DND-41 (cell line): ENCODE measurements at regions not wholly inside any gene's neighbourhood (a gene's known extent, or its start where the extent isn't known, plus 50 kb on each side); places are given as distances from the start of the nearest gene placed in this dataset.

Source experiments
- ATAC-seq: fragments of 200-7000 bp; cut with Tn5 transposase; 3 replicates; pipeline ENCODE4 v1.9.1; 2021; ENCODE audit warnings: low read depth; ENCODE audit not compliant: insufficient read depth
- DNase-seq: peaks from one replicate; pipeline ENCODE4 v3.0.0-alpha.2; 2020
- H2AFZ ChIP-seq: 2 replicates; pipeline ENCODE4 v1.6.0; 2012; ENCODE audit warnings: low read depth, low read length
- H3K27ac ChIP-seq: 2 replicates; pipeline ENCODE4 v1.5.1; 2012; ENCODE audit warnings: low read length, inconsistent platforms
- H3K27me3 ChIP-seq: fragments of 200-600 bp; sonication (generic); 2 replicates; pipeline ENCODE4 v1.6.0; 2012; ENCODE audit warnings: low read length, mild to moderate bottlenecking, inconsistent platforms; ENCODE audit not compliant: insufficient read depth, poor library complexity
- H3K36me3 ChIP-seq: 2 replicates; pipeline ENCODE4 v1.5.1; 2012; ENCODE audit warnings: low read length, inconsistent platforms; ENCODE audit not compliant: insufficient read depth
- H3K4me1 ChIP-seq: 2 replicates; pipeline ENCODE4 v1.5.1; 2012; ENCODE audit warnings: mild to moderate bottlenecking, low read length; ENCODE audit not compliant: insufficient read depth
- H3K4me2 ChIP-seq: 2 replicates; pipeline ENCODE4 v1.6.0; 2012; ENCODE audit warnings: mild to moderate bottlenecking, moderate library complexity, low read length, inconsistent platforms; ENCODE audit not compliant: insufficient read depth
- H3K4me3 ChIP-seq, 2 experiments: fragments of 200-600 bp in 1 of 2; shearing (Covaris generic) in 1 of 2; 2 replicates each; pipeline ENCODE4 v1.5.1; 2012 to 2016; ENCODE audit warnings: inconsistent platforms in 2 of 2, low read length in 2 of 2, mild to moderate bottlenecking in 2 of 2, low read depth in 1 of 2, moderate library complexity in 1 of 2
- H3K79me2 ChIP-seq: 2 replicates; pipeline ENCODE4 v1.6.0; 2012; ENCODE audit warnings: low read length, inconsistent platforms; ENCODE audit not compliant: insufficient read depth
- H3K9ac ChIP-seq: 2 replicates; pipeline ENCODE4 v1.6.0; 2012; ENCODE audit warnings: low read depth, mild to moderate bottlenecking, inconsistent platforms, low read length, moderate library complexity
- H3K9me3 ChIP-seq: 2 replicates; pipeline ENCODE4 v1.5.1; 2012; ENCODE audit warnings: low read length, moderate library complexity, mild to moderate bottlenecking, inconsistent platforms; ENCODE audit not compliant: insufficient read depth, severe bottlenecking
- H4K20me1 ChIP-seq: 2 replicates; pipeline ENCODE4 v1.6.0; 2012; ENCODE audit warnings: low read length; ENCODE audit not compliant: insufficient read depth
- EZH2 ChIP-seq: IDR thresholded peaks from 3 replicates; pipeline ENCODE4 v1.6.1; 2012; ENCODE audit warnings: borderline replicate concordance, low read depth, mild to moderate bottlenecking, moderate library complexity, low read length, inconsistent platforms; ENCODE audit not compliant: severe bottlenecking
- TF ChIP-seq, protein P1 (sequence below): IDR thresholded peaks from 2 replicates; pipeline ENCODE4 v1.5.1; 2012; ENCODE audit warnings: borderline replicate concordance, low read length, moderate library complexity, mild to moderate bottlenecking; ENCODE audit not compliant: poor library complexity, severe bottlenecking; ENCODE audit errors: extremely low read depth

DNA sequence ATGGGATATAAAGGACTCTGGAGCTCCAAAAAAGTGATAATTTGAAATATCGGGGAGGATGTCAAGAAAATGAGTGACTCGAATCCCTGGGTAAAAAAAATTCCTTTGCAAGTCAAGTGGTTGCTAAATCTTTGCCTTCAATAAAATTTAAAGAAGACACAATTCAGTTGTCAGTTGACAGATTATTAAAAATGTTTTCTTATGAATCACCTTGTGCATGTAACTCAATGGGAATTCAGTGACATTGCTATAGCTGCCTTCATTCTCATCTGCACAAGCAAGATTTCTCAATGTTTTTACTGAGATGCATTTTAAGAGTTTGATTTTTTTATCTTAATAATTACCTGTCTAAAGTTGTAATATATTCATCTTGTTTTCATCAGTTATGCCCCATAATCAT is 264.0 kb upstream of the IL12A start:
- DNase-seq = no peak
- no peak for TF ChIP-seq EZH2
- TF ChIP-seq, protein P1, sequence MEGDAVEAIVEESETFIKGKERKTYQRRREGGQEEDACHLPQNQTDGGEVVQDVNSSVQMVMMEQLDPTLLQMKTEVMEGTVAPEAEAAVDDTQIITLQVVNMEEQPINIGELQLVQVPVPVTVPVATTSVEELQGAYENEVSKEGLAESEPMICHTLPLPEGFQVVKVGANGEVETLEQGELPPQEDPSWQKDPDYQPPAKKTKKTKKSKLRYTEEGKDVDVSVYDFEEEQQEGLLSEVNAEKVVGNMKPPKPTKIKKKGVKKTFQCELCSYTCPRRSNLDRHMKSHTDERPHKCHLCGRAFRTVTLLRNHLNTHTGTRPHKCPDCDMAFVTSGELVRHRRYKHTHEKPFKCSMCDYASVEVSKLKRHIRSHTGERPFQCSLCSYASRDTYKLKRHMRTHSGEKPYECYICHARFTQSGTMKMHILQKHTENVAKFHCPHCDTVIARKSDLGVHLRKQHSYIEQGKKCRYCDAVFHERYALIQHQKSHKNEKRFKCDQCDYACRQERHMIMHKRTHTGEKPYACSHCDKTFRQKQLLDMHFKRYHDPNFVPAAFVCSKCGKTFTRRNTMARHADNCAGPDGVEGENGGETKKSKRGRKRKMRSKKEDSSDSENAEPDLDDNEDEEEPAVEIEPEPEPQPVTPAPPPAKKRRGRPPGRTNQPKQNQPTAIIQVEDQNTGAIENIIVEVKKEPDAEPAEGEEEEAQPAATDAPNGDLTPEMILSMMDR = no peak
- no peaks in the 10 kb centered on the region for H3K9me3 ChIP-seq
- no peaks in the 10 kb centered on the region for H4K20me1 ChIP-seq
- H3K4me1 ChIP-seq = no peaks in the 10 kb centered on the region
- no peak overlapping the region for H3K27ac ChIP-seq
- no peak overlapping the region for H3K4me3 ChIP-seq
- no peak overlapping the region for H2AFZ ChIP-seq
- no peak overlapping the region for H3K4me2 ChIP-seq
- H3K79me2 ChIP-seq = no peaks in the 10 kb centered on the region
- H3K36me3 ChIP-seq = no peaks in the 10 kb centered on the region
- no peak overlapping the region for H3K9ac ChIP-seq
- no peak for ATAC-seq
- H3K27me3 ChIP-seq = no peaks in the 10 kb centered on the region

GRCh38 chr3:159726231-159726964 is 262.2 kb upstream of the IL12A start:
- no peaks in the 10 kb centered on the region for H3K4me1 ChIP-seq
- H3K36me3 ChIP-seq = no peaks in the 10 kb centered on the region
- H3K9ac ChIP-seq = no peak overlapping the region
- H3K9me3 ChIP-seq = no peaks in the 10 kb centered on the region
- TF ChIP-seq, protein P1 = no peak
- no peak for TF ChIP-seq EZH2
- no peak overlapping the region for H3K4me2 ChIP-seq
- H3K27ac ChIP-seq = no peak overlapping the region
- no peaks in the 10 kb centered on the region for H3K27me3 ChIP-seq
- no peak for DNase-seq
- H3K79me2 ChIP-seq = no peaks in the 10 kb centered on the region
- H2AFZ ChIP-seq = no peak overlapping the region
- no peak for ATAC-seq
- H3K4me3 ChIP-seq = no peak overlapping the region
- H4K20me1 ChIP-seq = no peaks in the 10 kb centered on the region

GRCh38 chr3:159727506-159727905 is 261.1 kb upstream of the IL12A start:
- H3K4me3 ChIP-seq = no peak overlapping the region
- no peak overlapping the region for H3K4me2 ChIP-seq
- H3K36me3 ChIP-seq = no peaks in the 10 kb centered on the region
- TF ChIP-seq EZH2 = no peak
- TF ChIP-seq, protein P1 = no peak
- no peak overlapping the region for H2AFZ ChIP-seq
- H3K27ac ChIP-seq = no peak overlapping the region
- no peaks in the 10 kb centered on the region for H3K27me3 ChIP-seq
- H3K9me3 ChIP-seq = no peaks in the 10 kb centered on the region
- H4K20me1 ChIP-seq = no peaks in the 10 kb centered on the region
- no peak overlapping the region for H3K9ac ChIP-seq
- no peaks in the 10 kb centered on the region for H3K4me1 ChIP-seq
- H3K79me2 ChIP-seq = no peaks in the 10 kb centered on the region
- ATAC-seq = no peak
- no peak for DNase-seq
